ENCODE measurements at regions not wholly inside any gene's neighbourhood (a gene's known extent, or its start where the extent isn't known, plus 50 kb on each side); places are given as distances from the start of the nearest gene placed in this dataset.

- ChIA-PET POLR2A (no interaction called here), CTCF (ENCODE audit: low intra/inter-chr PET ratio) (no interaction called here)
- Histone ChIP-seq H3K79me2 (ENCODE audit: control insufficient read depth, insufficient read depth, low read length) (no peaks in the 10 kb centered on the region), H3K27ac (ENCODE audit: extremely low read depth, low read depth, low read length) (no peak overlapping the region), H3K4me2 (ENCODE audit: insufficient read depth, low read length) (no peak overlapping the region), H3K4me3 (no peak overlapping the region), H4K20me1 (replicated peaks; ENCODE audit: control insufficient read depth, insufficient read depth, low read length) (no peaks in the 10 kb centered on the region), H3K4me1 (replicated peaks in 1 of 2; ENCODE audit: control insufficient read depth in 2 of 2, insufficient read depth in 2 of 2, low read length in 2 of 2) (no peaks in the 10 kb centered on the region), H3K9me3 (replicated peaks; ENCODE audit: control insufficient read depth, insufficient read depth, low read depth, low read length) (no peaks in the 10 kb centered on the region), H3K9me1 (ENCODE audit: control insufficient read depth, insufficient read depth, low read length) (no peaks in the 10 kb centered on the region), H3K36me3 (ENCODE audit: control insufficient read depth, insufficient read depth, low read length) (no peaks in the 10 kb centered on the region), H2AFZ (ENCODE audit: low read depth, low read length) (no peak overlapping the region), H3K27me3 (ENCODE audit: control insufficient read depth in 2 of 2, insufficient read depth in 2 of 2, low read length in 2 of 2) (no peaks in the 10 kb centered on the region), H3K9ac (ENCODE audit: insufficient read depth in 1 of 2, low read depth in 2 of 2, low read length in 2 of 2) (no peak overlapping the region)
- in situ Hi-C loops (cut with MboI) = no loop called here
- no TSS peak for BruUV-seq (replicated peaks)
- no peak for ATAC-seq
- intact Hi-C loops (cut with micrococcal nuclease) = no loop called here
- 2% methylated on average over 4 of the region's 4 CpGs for WGBS (ENCODE audit: insufficient coverage, low coverage, missing lambda C conversion rate)
- DNase-seq (ENCODE audit: extremely low read depth in 1 of 4, low spot score in 3 of 4) = no peak
- TF ChIP-seq CBFB (CRISPR knock-in tag; IDR thresholded peaks at IDR 0.05) = no peak
- TF ChIP-seq MYBL2 (IDR thresholded peaks at IDR 0.05; ENCODE audit: low read depth) = no peak
- TF ChIP-seq MYBL2 (CRISPR knock-in tag; IDR thresholded peaks at IDR 0.05; ENCODE audit: borderline replicate concordance) = no peak
- no peak for TF ChIP-seq ZBTB5 (IDR thresholded peaks at IDR 0.05)
- FAIRE-seq = no peak
Measured at GRCh38 chr6:121771937-121772720, 336.7 kb downstream of the GJA1 start.

Data from K562 (cell line).